ENCODE measurements at regions not wholly inside any gene's neighbourhood (a gene's known extent, or its start where the extent isn't known, plus 50 kb on each side); places are given as distances from the start of the nearest gene placed in this dataset.

GRCh38 chr11:109033627-109034338 lies 368.9 kb downstream of the DDX10 start:
- ATAC-seq: no peak
- DNase-seq: no peak
- H3K4me1 Mint-ChIP-seq: no peaks in the 10 kb centered on the region
- no peaks in the 10 kb centered on the region for H3K36me3 Mint-ChIP-seq
- H3K27me3 Mint-ChIP-seq: peaks cover 2% of the 10 kb centered on the region
- H3K27ac Mint-ChIP-seq: no peak overlapping the region
- H3K9me3 Mint-ChIP-seq (ENCODE audit: low read depth): no peaks in the 10 kb centered on the region
- CTCF ChIA-PET: no interaction called here
- H3K4me3 Mint-ChIP-seq: no peak overlapping the region

- Mint-ChIP-seq H3K27me3 (peaks cover 2% of the 10 kb centered on the region), H3K4me1 (no peaks in the 10 kb centered on the region), H3K27ac (no peak overlapping the region), H3K9me3 (ENCODE audit: low read depth) (no peaks in the 10 kb centered on the region), H3K36me3 (no peaks in the 10 kb centered on the region), H3K4me3 (no peak overlapping the region)
- ATAC-seq (no peak), DNase-seq (no peak)
- CTCF ChIA-PET: no interaction called here
These were observed 369.4 kb downstream of the DDX10 start for GRCh38 chr11:109034339-109034696.

- no peak for ATAC-seq
- no peak for DNase-seq
- CTCF ChIA-PET: no interaction called here
- no peak overlapping the region for H3K4me3 Mint-ChIP-seq
- no peaks in the 10 kb centered on the region for H3K36me3 Mint-ChIP-seq
- H3K27ac Mint-ChIP-seq: no peak overlapping the region
- H3K9me3 Mint-ChIP-seq (ENCODE audit: low read depth): no peaks in the 10 kb centered on the region
- no peaks in the 10 kb centered on the region for H3K4me1 Mint-ChIP-seq
- H3K27me3 Mint-ChIP-seq: peaks cover 2% of the 10 kb centered on the region
These were observed 370.4 kb downstream of the DDX10 start for GRCh38 chr11:109035284-109035683.

GRCh38 chr11:109036011-109036410 lies 371.1 kb downstream of the DDX10 start:
- H3K27me3 Mint-ChIP-seq: peaks cover 2% of the 10 kb centered on the region
- ATAC-seq (no peak), DNase-seq (no peak)
- CTCF ChIA-PET: no interaction called here
- H3K9me3 Mint-ChIP-seq (ENCODE audit: low read depth): no peaks in the 10 kb centered on the region
- H3K4me3 Mint-ChIP-seq: no peak overlapping the region
- no peaks in the 10 kb centered on the region for H3K4me1 Mint-ChIP-seq
- no peak overlapping the region for H3K27ac Mint-ChIP-seq
- no peaks in the 10 kb centered on the region for H3K36me3 Mint-ChIP-seq

- no peak overlapping the region for H3K27ac Mint-ChIP-seq
- H3K27me3 Mint-ChIP-seq: peaks cover 2% of the 10 kb centered on the region
- H3K36me3 Mint-ChIP-seq: no peaks in the 10 kb centered on the region
- ATAC-seq (no peak), DNase-seq (no peak)
- no peaks in the 10 kb centered on the region for H3K9me3 Mint-ChIP-seq (ENCODE audit: low read depth)
- CTCF ChIA-PET: no interaction called here
- H3K4me3 Mint-ChIP-seq: no peak overlapping the region
- no peaks in the 10 kb centered on the region for H3K4me1 Mint-ChIP-seq
These were observed 373.2 kb downstream of the DDX10 start for GRCh38 chr11:109037856-109038780.

- no peak for ATAC-seq
- Mint-ChIP-seq H3K9me3 (ENCODE audit: low read depth) (no peaks in the 10 kb centered on the region), H3K27ac (no peak overlapping the region), H3K27me3 (peaks cover 2% of the 10 kb centered on the region), H3K36me3 (no peaks in the 10 kb centered on the region), H3K4me1 (no peaks in the 10 kb centered on the region), H3K4me3 (no peak overlapping the region)
- DNase-seq: no peak
- CTCF ChIA-PET: no interaction called here
These were observed 374.7 kb downstream of the DDX10 start for GRCh38 chr11:109039611-109040010.

GRCh38 chr11:109040303-109040702 lies 375.4 kb downstream of the DDX10 start:
- H3K4me1 Mint-ChIP-seq: no peaks in the 10 kb centered on the region
- DNase-seq: no peak
- peaks cover 2% of the 10 kb centered on the region for H3K27me3 Mint-ChIP-seq
- H3K4me3 Mint-ChIP-seq: no peak overlapping the region
- CTCF ChIA-PET: no interaction called here
- H3K36me3 Mint-ChIP-seq: no peaks in the 10 kb centered on the region
- no peaks in the 10 kb centered on the region for H3K9me3 Mint-ChIP-seq (ENCODE audit: low read depth)
- no peak overlapping the region for H3K27ac Mint-ChIP-seq
- ATAC-seq: no peak

GRCh38 chr11:109041876-109042275 lies 377.0 kb downstream of the DDX10 start:
- ATAC-seq: no peak
- Mint-ChIP-seq H3K4me1 (no peaks in the 10 kb centered on the region), H3K27me3 (no peaks in the 10 kb centered on the region), H3K36me3 (no peaks in the 10 kb centered on the region), H3K27ac (no peak overlapping the region), H3K9me3 (ENCODE audit: low read depth) (peaks cover 2% of the 10 kb centered on the region), H3K4me3 (no peak overlapping the region)
- CTCF ChIA-PET: no interaction called here
- no peak for DNase-seq

- Mint-ChIP-seq H3K4me1 (no peaks in the 10 kb centered on the region), H3K27ac (no peak overlapping the region), H3K27me3 (no peaks in the 10 kb centered on the region), H3K9me3 (ENCODE audit: low read depth) (peaks cover 2% of the 10 kb centered on the region), H3K36me3 (no peaks in the 10 kb centered on the region), H3K4me3 (no peak overlapping the region)
- ATAC-seq (no peak), DNase-seq (no peak)
- CTCF ChIA-PET: no interaction called here
These were observed 378.4 kb downstream of the DDX10 start for GRCh38 chr11:109043315-109043714.

- peaks cover 2% of the 10 kb centered on the region for H3K9me3 Mint-ChIP-seq (ENCODE audit: low read depth)
- H3K4me3 Mint-ChIP-seq: no peak overlapping the region
- no peaks in the 10 kb centered on the region for H3K36me3 Mint-ChIP-seq
- no peak for DNase-seq
- H3K4me1 Mint-ChIP-seq: no peaks in the 10 kb centered on the region
- H3K27me3 Mint-ChIP-seq: no peaks in the 10 kb centered on the region
- ATAC-seq: no peak
- CTCF ChIA-PET: no interaction called here
- H3K27ac Mint-ChIP-seq: no peak overlapping the region
These were observed 375.6 kb upstream of the C11orf87 start for GRCh38 chr11:109046284-109046992.

- ATAC-seq (no peak), DNase-seq (no peak)
- H3K27me3 Mint-ChIP-seq: no peaks in the 10 kb centered on the region
- CTCF ChIA-PET: no interaction called here
- peaks cover 2% of the 10 kb centered on the region for H3K9me3 Mint-ChIP-seq (ENCODE audit: low read depth)
- H3K36me3 Mint-ChIP-seq: no peaks in the 10 kb centered on the region
- no peak overlapping the region for H3K27ac Mint-ChIP-seq
- H3K4me3 Mint-ChIP-seq: no peak overlapping the region
- no peaks in the 10 kb centered on the region for H3K4me1 Mint-ChIP-seq
These were observed 373.9 kb upstream of the C11orf87 start for GRCh38 chr11:109048098-109048497.

- Mint-ChIP-seq H3K9me3 (ENCODE audit: low read depth) (peaks cover 2% of the 10 kb centered on the region), H3K27me3 (no peaks in the 10 kb centered on the region), H3K4me3 (no peak overlapping the region), H3K27ac (no peak overlapping the region), H3K36me3 (no peaks in the 10 kb centered on the region), H3K4me1 (no peaks in the 10 kb centered on the region)
- DNase-seq: no peak
- ATAC-seq: no peak
- CTCF ChIA-PET: no interaction called here
These were observed 370.8 kb upstream of the C11orf87 start for GRCh38 chr11:109051200-109051599.

GRCh38 chr11:109059402-109059801 lies 362.6 kb upstream of the C11orf87 start:
- CTCF ChIA-PET: interaction anchor here (1.3 kb wide), 1 partner anchor 16 kb away, joined by 3 read pairs; no protein-coding TSS in a partner anchor

GRCh38 chr11:109061394-109061793 lies 360.6 kb upstream of the C11orf87 start:
- ATAC-seq: no peak
- H3K36me3 Mint-ChIP-seq: no peaks in the 10 kb centered on the region
- H3K4me1 Mint-ChIP-seq: peaks cover 11% of the 10 kb centered on the region
- peaks cover 2% of the 10 kb centered on the region for H3K9me3 Mint-ChIP-seq (ENCODE audit: low read depth)
- H3K4me3 Mint-ChIP-seq: no peak overlapping the region
- CTCF ChIA-PET: no interaction called here
- DNase-seq: no peak
- no peak overlapping the region for H3K27ac Mint-ChIP-seq
- peaks cover 3% of the 10 kb centered on the region for H3K27me3 Mint-ChIP-seq

More at GRCh38 chr11:109059402-109059801, 362.6 kb upstream of the C11orf87 start:
- Mint-ChIP-seq H3K27ac (no peak overlapping the region), H3K4me1 (peaks cover 3% of the 10 kb centered on the region), H3K9me3 (ENCODE audit: low read depth) (no peaks in the 10 kb centered on the region), H3K27me3 (peaks cover 3% of the 10 kb centered on the region), H3K36me3 (no peaks in the 10 kb centered on the region), H3K4me3 (no peak overlapping the region)
- DNase-seq (no peak), ATAC-seq (no peak)
